IMR-90 (cell line): ENCODE measurements at regions not wholly inside any gene's neighbourhood (a gene's known extent, or its start where the extent isn't known, plus 50 kb on each side); places are given as distances from the start of the nearest gene placed in this dataset.

Source experiments
- ATAC-seq: fragments of 200-7000 bp; cut with Tn5 transposase; 2 replicates; pipeline ENCODE4 v1.9.1; 2020; ENCODE audit warnings: low read depth, mild to moderate bottlenecking, moderate library complexity
- BruUV-seq: library from RNA; stranded (reverse); fragments of 400-500 nt; replicated peaks from 2 replicates; lab custom pipeline; 2021; lab: Mats Ljungman, UMichigan
- CTCF ChIA-PET: fragments of 300-600 bp; formaldehyde crosslinking; extraction: SDS; loops from one replicate; lab custom pipeline; 2021; ENCODE audit warnings: antibody characterized with exemption; lab: Yijun Ruan, JAX
- POLR2A ChIA-PET: fragments of 300-600 bp; sonication (Branson Sonifier 250); formaldehyde crosslinking; loops from one replicate; lab custom pipeline; 2022; ENCODE audit warnings: antibody characterized with exemption; ENCODE audit not compliant: unreplicated experiment; lab: Charles Lee
- DNase-seq: peaks from one replicate; pipeline ENCODE4 v3.0.0; 2013
- H2AFZ ChIP-seq: replicated peaks from 2 replicates; pipeline ENCODE3; 2013; ENCODE audit warnings: low read length, mild to moderate bottlenecking; ENCODE audit not compliant: poor library complexity
- H2AK5ac ChIP-seq: 2 replicates; pipeline ENCODE4 v1.6.1; 2013; ENCODE audit warnings: low read depth, low read length, inconsistent platforms
- H2AK9ac ChIP-seq: replicated peaks from 2 replicates; pipeline ENCODE3; 2013; ENCODE audit warnings: mild to moderate bottlenecking, low read depth, low read length, moderate library complexity; ENCODE audit not compliant: poor library complexity
- H2BK120ac ChIP-seq: 2 replicates; pipeline ENCODE4 v1.6.1; 2013; ENCODE audit warnings: low read depth, low read length, inconsistent platforms
- H2BK15ac ChIP-seq: 3 replicates; pipeline ENCODE4 v1.6.1; 2013; ENCODE audit warnings: low read depth, low read length, inconsistent platforms
- H2BK20ac ChIP-seq: 2 replicates; pipeline ENCODE4 v1.6.1; 2013; ENCODE audit warnings: low read depth, mild to moderate bottlenecking, inconsistent platforms, low read length, moderate library complexity
- H2BK5ac ChIP-seq: 2 replicates; pipeline ENCODE4 v1.6.1; 2013; ENCODE audit warnings: mild to moderate bottlenecking, low read depth, low read length, inconsistent platforms; ENCODE audit not compliant: poor library complexity, severe bottlenecking
- H3K14ac ChIP-seq: replicated peaks from 2 replicates; pipeline ENCODE4 v1.6.1; 2013; ENCODE audit warnings: low read depth, low read length, inconsistent platforms
- H3K18ac ChIP-seq: 2 replicates; pipeline ENCODE4 v1.6.1; 2013; ENCODE audit warnings: low read depth, low read length, control low read depth
- H3K23ac ChIP-seq: 2 replicates; pipeline ENCODE4 v1.6.1; 2013; ENCODE audit warnings: low read depth, low read length, inconsistent platforms
- H3K27ac ChIP-seq: 2 replicates; pipeline ENCODE4 v1.5.1; 2013; ENCODE audit warnings: mild to moderate bottlenecking, control low read depth, low read length; ENCODE audit not compliant: insufficient read depth
- H3K27me3 ChIP-seq: 2 replicates; pipeline ENCODE4 v1.6.1; 2013; ENCODE audit warnings: low read length; ENCODE audit not compliant: control insufficient read depth, insufficient read depth
- H3K36me3 ChIP-seq: 2 replicates; pipeline ENCODE4 v1.6.1; 2013; ENCODE audit warnings: low read length, mixed read lengths; ENCODE audit not compliant: control insufficient read depth, insufficient read depth
- H3K4ac ChIP-seq: 2 replicates; pipeline ENCODE4 v1.6.1; 2013; ENCODE audit warnings: low read depth, low read length, inconsistent platforms
- H3K4me1 ChIP-seq: 2 replicates; pipeline ENCODE4 v1.6.1; 2013; ENCODE audit warnings: low read length, mixed read lengths; ENCODE audit not compliant: control insufficient read depth, insufficient read depth
- H3K4me2 ChIP-seq: 2 replicates; pipeline ENCODE4 v1.6.1; 2013; ENCODE audit warnings: low read depth, mild to moderate bottlenecking, control low read depth, low read length, moderate library complexity
- H3K4me3 ChIP-seq: 2 replicates; pipeline ENCODE4 v1.5.1; 2013; ENCODE audit warnings: low read depth, mild to moderate bottlenecking, control low read depth, low read length, moderate library complexity; ENCODE audit not compliant: insufficient read depth
- H3K56ac ChIP-seq: 2 replicates; pipeline ENCODE4 v1.6.1; 2013; ENCODE audit warnings: low read length, inconsistent platforms; ENCODE audit not compliant: insufficient read depth; ENCODE audit errors: extremely low read depth
- H3K79me1 ChIP-seq, 2 experiments: 2 replicates each; pipeline ENCODE4 v1.6.1; 2013; ENCODE audit warnings: low read length in 2 of 2, inconsistent platforms in 1 of 2, low read depth in 1 of 2
- H3K9ac ChIP-seq: 2 replicates; pipeline ENCODE4 v1.6.1; 2013; ENCODE audit warnings: low read depth, low read length, control low read depth
- H3K9me1 ChIP-seq: 2 replicates; pipeline ENCODE4 v1.6.1; 2013; ENCODE audit warnings: low read length, inconsistent platforms; ENCODE audit not compliant: insufficient read depth
- H3K9me3 ChIP-seq: 2 replicates; pipeline ENCODE4 v1.6.1; 2013; ENCODE audit warnings: low read length; ENCODE audit not compliant: control insufficient read depth, insufficient read depth
- H4K20me1 ChIP-seq: 2 replicates; pipeline ENCODE4 v1.6.1; 2013; ENCODE audit warnings: low read length, inconsistent platforms; ENCODE audit not compliant: insufficient read depth
- H4K5ac ChIP-seq: 2 replicates; pipeline ENCODE4 v1.6.1; 2013; ENCODE audit warnings: mild to moderate bottlenecking, low read depth, low read length, control low read depth
- H4K8ac ChIP-seq, 2 experiments: 2 replicates each; pipeline ENCODE4 v1.6.1; 2013; ENCODE audit warnings: low read depth in 2 of 2, low read length in 2 of 2, control low read depth in 1 of 2, inconsistent platforms in 1 of 2
- H4K91ac ChIP-seq: 2 replicates; pipeline ENCODE4 v1.6.1; 2013; ENCODE audit warnings: low read depth, low read length, inconsistent platforms; ENCODE audit not compliant: insufficient read depth
- CEBPB ChIP-seq: IDR thresholded peaks from 2 replicates; pipeline ENCODE4 v1.6.1; 2012; ENCODE audit warnings: low read depth, low read length, improper control_type of control experiment
- CTCF ChIP-seq: conservative IDR thresholded peaks from 2 replicates; pipeline ENCODE4 v1.5.1; 2012; ENCODE audit warnings: mild to moderate bottlenecking, low read depth, low read length, improper control_type of control experiment
- FOS ChIP-seq: fragments of 150-350 bp; IDR thresholded peaks from 2 replicates; pipeline ENCODE4 v1.6.1; 2016; ENCODE audit warnings: low read depth, low read length
- MAFK ChIP-seq: IDR thresholded peaks from 2 replicates; pipeline ENCODE4 v1.6.1; 2012; ENCODE audit warnings: low read depth, low read length, improper control_type of control experiment
- MXI1 ChIP-seq: IDR thresholded peaks from 2 replicates; pipeline ENCODE4 v1.6.1; 2012; ENCODE audit warnings: low read depth, mild to moderate bottlenecking, low read length, moderate library complexity, borderline replicate concordance
- NFE2L2 ChIP-seq: fragments of 150-350 bp; IDR thresholded peaks from 2 replicates; pipeline ENCODE4 v1.6.1; 2016; ENCODE audit warnings: low read depth, mild to moderate bottlenecking, low read length
- POLR2A ChIP-seq: IDR thresholded peaks from 2 replicates; pipeline ENCODE4 v1.6.1; 2012; ENCODE audit warnings: mild to moderate bottlenecking, low read depth, low read length
- RAD21 ChIP-seq: IDR thresholded peaks from 2 replicates; pipeline ENCODE4 v1.6.1; 2012; ENCODE audit warnings: low read length, improper control_type of control experiment
- RCOR1 ChIP-seq: IDR thresholded peaks from 2 replicates; pipeline ENCODE4 v1.6.1; 2012; ENCODE audit warnings: mild to moderate bottlenecking, low read length, improper control_type of control experiment; ENCODE audit not compliant: insufficient replicate concordance
- SMC3 ChIP-seq: fragments of 150-350 bp; IDR thresholded peaks from 2 replicates; pipeline ENCODE4 v1.6.1; 2016; ENCODE audit warnings: low read depth, mild to moderate bottlenecking, antibody characterized with exemption, low read length, moderate library complexity
- USF2 ChIP-seq: fragments of 150-350 bp; IDR thresholded peaks from 2 replicates; pipeline ENCODE4 v1.6.1; 2017; ENCODE audit warnings: mild to moderate bottlenecking, antibody characterized with exemption, low read length, low read depth
- WGBS, 2 experiments: methylation state at CpG; one replicate each; pipeline versions ENCODE4 v1.1.5 to v1.1.7; 2013; ENCODE audit warnings: missing lambda C conversion rate in 2 of 2; ENCODE audit not compliant: insufficient read length in 1 of 2; ENCODE audit errors: extremely low coverage in 2 of 2; 5-methylcytosine and 5-hydroxymethylcytosine counted together
- dilution Hi-C: fragments of 300-500 bp; cut with HindIII; formaldehyde crosslinking; loops from one replicate; pipeline ENCODE4 v1.14.3; 2018; ENCODE audit warnings: low sequenced_read_pairs; ENCODE audit not compliant: unreplicated experiment
- in situ Hi-C: fragments of 300-500 bp; cut with MboI; formaldehyde crosslinking; loops from 3 replicates; pipeline ENCODE4 v1.14.3; 2019; ENCODE audit warnings: low sequenced_read_pairs, inconsistent platforms, mixed read lengths
- intact Hi-C: fragments of 100-400 bp; cut with micrococcal nuclease; formaldehyde crosslinking; loops from 2 replicates; pipeline ENCODE4 v1.10.0; 2022
- TF ChIP-seq, protein P1 (sequence below): fragments of 150-350 bp; IDR thresholded peaks from 2 replicates; pipeline ENCODE4 v1.6.1; 2016; ENCODE audit warnings: low read depth, mild to moderate bottlenecking, low read length, moderate library complexity, borderline replicate concordance

DNA sequence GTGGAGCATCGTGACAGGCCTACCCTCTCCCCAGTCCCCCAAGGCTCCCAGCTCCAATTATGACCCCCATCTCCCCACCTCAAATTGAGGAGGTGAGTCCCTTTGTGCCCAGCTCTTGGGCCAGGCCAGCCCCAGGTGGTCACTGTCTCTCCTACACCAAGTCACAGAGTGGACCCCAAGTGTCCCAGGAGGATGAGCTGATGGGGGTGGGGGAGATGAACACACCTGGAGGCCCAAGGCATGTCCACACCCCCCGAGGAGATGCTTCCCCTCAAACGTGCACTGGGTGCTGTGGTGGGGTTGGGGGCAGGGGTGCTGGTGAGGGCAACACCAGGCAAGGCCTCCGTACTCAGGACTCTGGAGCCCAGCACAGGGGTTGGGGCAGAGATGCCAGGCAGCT, 73.2 kb downstream of the RBFOX3 start:
- Histone ChIP-seq H2BK20ac (no peak overlapping the region), H3K23ac (no peak overlapping the region), H3K9me3 (no peaks in the 10 kb centered on the region; the same call in 1 of the 2 replicates), H4K5ac (no peak overlapping the region), H3K36me3 (no peaks in the 10 kb centered on the region), H4K91ac (no peak overlapping the region), H2AFZ (no peak overlapping the region), H2AK9ac (no peak overlapping the region), H3K56ac (no peak overlapping the region), H3K4me2 (no peak overlapping the region), H3K14ac (no peak overlapping the region), H2BK5ac (no peak overlapping the region), H3K18ac (no peak overlapping the region), H3K27me3 (no peaks in the 10 kb centered on the region), H2BK120ac (no peak overlapping the region), H3K79me1 (no peaks in the 10 kb centered on the region), H4K20me1 (no peaks in the 10 kb centered on the region), H3K9me1 (no peaks in the 10 kb centered on the region), H3K4me3 (no peak overlapping the region), H2AK5ac (no peak overlapping the region), H3K4ac (no peak overlapping the region), H3K27ac (no peak overlapping the region), H3K4me1 (no peaks in the 10 kb centered on the region), H2BK15ac (no peak overlapping the region), H4K8ac (no peak overlapping the region), H3K9ac (no peak overlapping the region)
- in situ Hi-C loops (no loop called here), intact Hi-C loops (no loop called here), dilution Hi-C loops (no loop called here)
- TF ChIP-seq SMC3 (no peak), POLR2A (no peak), RAD21 (no peak), RCOR1 (no peak), USF2 (no peak), FOS (no peak), CTCF (no peak), NFE2L2 (no peak), MAFK (no peak), CEBPB (no peak), MXI1 (no peak)
- TF ChIP-seq, protein P1, sequence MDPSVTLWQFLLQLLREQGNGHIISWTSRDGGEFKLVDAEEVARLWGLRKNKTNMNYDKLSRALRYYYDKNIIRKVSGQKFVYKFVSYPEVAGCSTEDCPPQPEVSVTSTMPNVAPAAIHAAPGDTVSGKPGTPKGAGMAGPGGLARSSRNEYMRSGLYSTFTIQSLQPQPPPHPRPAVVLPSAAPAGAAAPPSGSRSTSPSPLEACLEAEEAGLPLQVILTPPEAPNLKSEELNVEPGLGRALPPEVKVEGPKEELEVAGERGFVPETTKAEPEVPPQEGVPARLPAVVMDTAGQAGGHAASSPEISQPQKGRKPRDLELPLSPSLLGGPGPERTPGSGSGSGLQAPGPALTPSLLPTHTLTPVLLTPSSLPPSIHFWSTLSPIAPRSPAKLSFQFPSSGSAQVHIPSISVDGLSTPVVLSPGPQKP, result no peak
- DNase-seq (no peak), ATAC-seq (no peak)
- no TSS peak for BruUV-seq
- WGBS, 2 experiments, result no CpG with 5 or more reads among the region's 4 CpGs
- ChIA-PET POLR2A (no interaction called here), CTCF (no interaction called here)
